HepG2 (cell line): ENCODE measurements at regions not wholly inside any gene's neighbourhood (a gene's known extent, or its start where the extent isn't known, plus 50 kb on each side); places are given as distances from the start of the nearest gene placed in this dataset.

Source experiments
- CREB1 ChIP-seq, 2 experiments: fragments of 450-650 bp in 1 of 2; IDR thresholded peaks; 2 replicates each; pipeline ENCODE4 v1.6.1; 2016 to 2017; ENCODE audit warnings: control low read depth in 1 of 2, mild to moderate bottlenecking in 1 of 2, missing compliant biosample characterization in 1 of 2, missing genetic modification characterization in 1 of 2
- EP300 ChIP-seq, 3 experiments: sonication (generic) in 1 of 3; formaldehyde crosslinking in 1 of 3; IDR thresholded peaks; 2 replicates each; pipeline versions ENCODE4 v1.5.1 to v1.6.1; 2011 to 2020; ENCODE audit warnings: low read depth in 2 of 3, low read length in 2 of 3, borderline replicate concordance in 1 of 3, improper control_type of control experiment in 1 of 3, mild to moderate bottlenecking in 1 of 3, missing genetic modification reagents in 1 of 3, moderate library complexity in 1 of 3
- GPN1 ChIP-seq: sonication (generic); formaldehyde crosslinking; IDR thresholded peaks from 2 replicates; pipeline ENCODE4 v1.5.1; 2020; ENCODE audit warnings: missing genetic modification reagents, borderline replicate concordance
- HDAC2 ChIP-seq: sonication (generic); formaldehyde crosslinking; IDR thresholded peaks from 2 replicates; pipeline ENCODE4 v1.4.0; 2020; ENCODE audit warnings: missing genetic modification reagents
- HNF4G ChIP-seq, 2 experiments: sonication (generic) in 1 of 2; formaldehyde crosslinking in 1 of 2; IDR thresholded peaks; 2 replicates each; pipeline versions ENCODE4 v1.4.0 to v1.6.1; 2011 to 2020; ENCODE audit warnings: borderline replicate concordance in 2 of 2, low read depth in 2 of 2, mild to moderate bottlenecking in 2 of 2, low read length in 1 of 2, missing genetic modification reagents in 1 of 2, moderate library complexity in 1 of 2
- HNRNPK ChIP-seq: fragments of 200-400 bp; formaldehyde crosslinking; IDR thresholded peaks from 2 replicates; pipeline ENCODE4 v1.6.1; 2018; ENCODE audit warnings: low read length, low read depth, moderate library complexity, mild to moderate bottlenecking; ENCODE audit not compliant: poor library complexity, severe bottlenecking
- JUND ChIP-seq: sonication (generic); formaldehyde crosslinking; IDR thresholded peaks from 2 replicates; pipeline ENCODE4 v1.8.0; 2022; ENCODE audit warnings: mild to moderate bottlenecking, missing genetic modification reagents
- KLF13 ChIP-seq: sonication (generic); formaldehyde crosslinking; IDR thresholded peaks from 2 replicates; pipeline ENCODE4 v1.4.0; 2020; ENCODE audit warnings: mild to moderate bottlenecking, missing genetic modification reagents
- TBP ChIP-seq: sonication (generic); formaldehyde crosslinking; IDR thresholded peaks from 2 replicates; pipeline ENCODE4 v1.5.0; 2020; ENCODE audit warnings: missing genetic modification reagents
- USF2 ChIP-seq, 2 experiments: sonication (generic) in 1 of 2; formaldehyde crosslinking in 1 of 2; IDR thresholded peaks; 2 replicates each; pipeline versions ENCODE4 v1.5.1 to v1.6.1; 2011 to 2020; ENCODE audit warnings: borderline replicate concordance in 1 of 2, low read depth in 1 of 2, low read length in 1 of 2, mild to moderate bottlenecking in 1 of 2, missing genetic modification reagents in 1 of 2, moderate library complexity in 1 of 2
- ZNF276 ChIP-seq: sonication (generic); formaldehyde crosslinking; IDR thresholded peaks from 2 replicates; pipeline ENCODE4 v1.4.0; 2020; ENCODE audit warnings: mild to moderate bottlenecking, low read depth, missing genetic modification reagents
- ZNF335 ChIP-seq: sonication (generic); formaldehyde crosslinking; IDR thresholded peaks from 2 replicates; pipeline ENCODE4 v1.4.0; 2020; ENCODE audit warnings: missing genetic modification reagents

- TF ChIP-seq CREB1 (IDR thresholded peaks at IDR 0.05), result no peak
- no peak for TF ChIP-seq CREB1 (CRISPR knock-in tag; IDR thresholded peaks at IDR 0.05)
- no peak for TF ChIP-seq USF2 (IDR thresholded peaks at IDR 0.05; ENCODE audit: low read depth, low read length)
- TF ChIP-seq USF2 (CRISPR knock-in tag; IDR thresholded peaks at IDR 0.05; ENCODE audit: borderline replicate concordance), result no peak
- no peak for TF ChIP-seq ZNF335 (CRISPR knock-in tag)
- no peak for TF ChIP-seq JUND
- TF ChIP-seq KLF13 (CRISPR knock-in tag), result no peak
- no peak for TF ChIP-seq HNRNPK
- no peak for TF ChIP-seq HNF4G (IDR thresholded peaks at IDR 0.05; ENCODE audit: borderline replicate concordance, low read depth, low read length)
- TF ChIP-seq HNF4G (CRISPR knock-in tag; IDR thresholded peaks at IDR 0.05; ENCODE audit: borderline replicate concordance, low read depth), result no peak
- no peak for TF ChIP-seq HDAC2 (CRISPR knock-in tag)
- no peak for TF ChIP-seq GPN1 (CRISPR knock-in tag)
- no peak for TF ChIP-seq EP300 (IDR thresholded peaks at IDR 0.05; ENCODE audit: low read depth in 2 of 2, low read length in 2 of 2)
- TF ChIP-seq EP300 (CRISPR knock-in tag; IDR thresholded peaks at IDR 0.05; ENCODE audit: borderline replicate concordance), result no peak
- no peak for TF ChIP-seq TBP (CRISPR knock-in tag)
- no peak for TF ChIP-seq ZNF276 (CRISPR knock-in tag)
Observed at GRCh38 chr4:152077582-152077981, 316.8 kb upstream of the GATB start.
